ENCODE measurements at regions not wholly inside any gene's neighbourhood (a gene's known extent, or its start where the extent isn't known, plus 50 kb on each side); places are given as distances from the start of the nearest gene placed in this dataset.

DNA sequence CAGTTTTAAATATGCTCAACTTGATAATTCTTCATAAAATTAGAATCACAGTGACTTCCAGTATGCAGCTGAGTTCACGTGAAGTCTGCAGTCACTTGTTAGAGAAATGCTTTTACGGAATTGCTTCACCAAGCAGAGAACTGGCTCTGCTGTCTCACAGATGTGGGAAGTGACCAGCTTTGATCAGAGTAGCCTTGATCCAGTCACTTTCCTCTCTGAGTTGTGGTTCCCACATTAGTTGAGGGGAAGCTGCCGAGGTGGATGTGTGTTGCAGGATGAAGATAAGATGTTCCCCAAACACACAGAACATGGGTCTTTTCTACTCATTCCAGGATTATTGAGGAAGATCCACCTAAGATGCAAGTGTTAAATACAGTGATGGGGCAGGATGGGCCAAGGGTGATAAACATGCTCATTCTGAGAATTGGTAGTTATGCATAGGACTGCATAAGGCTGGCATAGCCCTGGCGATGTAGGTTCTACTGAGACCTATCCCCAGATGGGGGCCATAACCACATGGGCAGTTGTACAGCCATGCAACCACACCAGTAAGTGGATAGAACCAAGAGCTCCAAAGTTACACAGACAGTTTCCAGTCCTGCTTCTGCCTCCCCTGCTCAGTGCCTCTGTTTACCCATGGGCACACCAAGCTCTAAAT, 168.9 kb upstream of the MAF start:
- no peak for TF ChIP-seq CTCF (IDR thresholded peaks at IDR 0.05; ENCODE audit: insufficient read depth, low read depth, low read length, missing control alignments)
- DNase-seq (ENCODE audit: low read depth): no peak
- H3K4me3 ChIP-seq (ENCODE audit: low read depth, low read length): no peak overlapping the region

GRCh38 chr16:79768276-79768970, 167.9 kb upstream of the MAF start:
- DNase-seq (ENCODE audit: low read depth): no peak
- no peak for TF ChIP-seq CTCF (IDR thresholded peaks at IDR 0.05; ENCODE audit: insufficient read depth, low read depth, low read length, missing control alignments)
- H3K4me3 ChIP-seq (ENCODE audit: low read depth, low read length): peak overlapping the region; percentile 17; the same call in 1 of the 2 replicates

DNA sequence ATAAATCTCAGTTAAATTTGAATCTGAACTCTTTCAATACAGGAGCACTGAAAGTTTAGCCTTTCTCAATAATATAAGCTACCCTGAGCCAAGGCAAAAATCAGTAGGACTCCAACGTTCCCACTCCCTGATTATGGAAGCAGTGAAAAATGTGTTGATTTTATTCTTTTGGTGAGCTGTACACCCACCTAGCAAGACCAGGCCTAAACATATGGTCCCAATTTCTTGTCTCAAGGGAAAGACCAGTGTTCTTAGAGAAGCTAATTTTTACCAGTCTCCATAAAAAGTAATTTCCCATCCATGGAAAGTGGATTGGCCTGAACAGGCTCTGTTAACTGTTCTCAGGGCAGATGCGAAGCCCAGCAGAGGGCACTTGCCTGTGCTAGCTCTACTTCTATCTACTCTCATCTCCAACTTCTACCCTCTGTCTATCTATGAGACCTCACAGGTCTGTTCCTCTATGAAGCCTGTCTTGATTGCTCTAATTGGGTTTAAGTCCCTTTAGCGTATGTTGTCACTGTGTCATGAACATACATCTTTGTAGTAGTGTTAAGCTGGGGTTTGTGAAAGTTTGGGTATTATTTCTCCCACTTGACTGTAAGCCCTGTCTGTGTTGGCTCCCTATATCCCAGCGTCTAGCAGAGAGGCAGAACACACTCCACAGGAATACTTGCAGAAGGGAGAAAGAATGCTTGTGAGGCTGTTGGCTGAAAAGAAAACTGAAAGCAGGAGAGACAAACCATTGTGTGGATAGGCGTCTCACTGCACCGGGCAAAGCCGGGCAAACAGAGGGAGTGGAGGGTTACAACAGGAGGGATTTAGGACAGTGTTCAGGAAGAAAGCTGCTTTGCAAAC, 167.1 kb upstream of the MAF start:
- DNase-seq (ENCODE audit: low read depth): peak; percentile 11
- TF ChIP-seq CTCF (IDR thresholded peaks at IDR 0.05; ENCODE audit: insufficient read depth, low read depth, low read length, missing control alignments): peak; percentile 6
- H3K4me3 ChIP-seq (ENCODE audit: low read depth, low read length): peak overlapping the region; percentile 17; the same call in 1 of the 2 replicates

DNA sequence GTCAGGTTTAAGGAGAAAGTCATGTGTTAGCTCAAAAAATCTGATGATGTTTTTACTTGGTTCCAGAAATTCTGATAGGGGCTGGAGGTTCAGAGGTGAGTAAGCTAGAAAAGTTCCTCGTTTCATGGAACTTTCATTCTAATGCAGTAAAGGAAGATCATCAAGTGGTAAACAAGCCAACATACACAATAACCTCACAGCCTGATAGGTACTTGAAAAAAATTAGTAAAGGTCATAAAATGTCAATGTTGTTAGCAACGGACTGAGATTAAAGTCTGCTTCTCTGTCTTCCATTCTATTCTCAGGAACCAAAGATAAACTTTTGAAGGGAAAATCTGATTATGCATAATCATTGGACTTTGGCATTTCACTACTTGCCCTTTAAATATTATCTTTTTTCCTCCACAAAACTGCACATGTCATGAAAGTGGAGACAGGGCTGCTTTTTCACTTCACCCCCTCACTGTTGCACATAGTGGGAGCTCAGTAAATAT, 165.4 kb upstream of the MAF start:
- H3K4me3 ChIP-seq (ENCODE audit: low read depth, low read length): no peak overlapping the region
- no peak for TF ChIP-seq CTCF (IDR thresholded peaks at IDR 0.05; ENCODE audit: insufficient read depth, low read depth, low read length, missing control alignments)
- DNase-seq (ENCODE audit: low read depth): no peak

DNA sequence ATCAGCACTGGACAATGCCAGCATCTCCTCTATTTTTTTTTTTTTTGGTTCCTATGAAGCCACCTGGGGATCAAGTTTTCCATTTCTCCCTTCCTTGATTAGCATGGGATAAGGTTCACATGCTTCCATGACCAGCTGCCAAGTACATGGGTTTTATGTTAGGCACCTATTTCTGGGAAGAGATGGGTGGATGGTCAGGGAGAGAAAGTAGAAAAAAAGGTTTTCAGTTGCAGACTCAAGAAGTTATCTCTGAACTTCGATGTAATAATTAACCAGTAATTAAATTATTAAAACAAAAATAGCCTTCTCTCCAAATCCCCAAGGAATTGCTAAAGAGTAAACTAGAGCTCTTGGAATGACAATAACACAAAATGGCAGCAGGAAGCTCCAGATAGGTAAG, 164.9 kb upstream of the MAF start:
- TF ChIP-seq CTCF (IDR thresholded peaks at IDR 0.05; ENCODE audit: insufficient read depth, low read depth, low read length, missing control alignments): no peak
- no peak for DNase-seq (ENCODE audit: low read depth)
- H3K4me3 ChIP-seq (ENCODE audit: low read depth, low read length): no peak overlapping the region

- no peak for DNase-seq (ENCODE audit: low read depth)
- no peak for TF ChIP-seq CTCF (IDR thresholded peaks at IDR 0.05; ENCODE audit: insufficient read depth, low read depth, low read length, missing control alignments)
- no peak overlapping the region for H3K4me3 ChIP-seq (ENCODE audit: low read depth, low read length)
These were observed 164.0 kb upstream of the MAF start for GRCh38 chr16:79764415-79765110.

Measured in GM12865 (cell line).